Activated CD4-positive, alpha-beta T cell treated with anti-CD3 and anti-CD28 coated beads for 24 hours (primary cell): ENCODE measurements at regions not wholly inside any gene's neighbourhood (a gene's known extent, or its start where the extent isn't known, plus 50 kb on each side); places are given as distances from the start of the nearest gene placed in this dataset.

Source experiments
- DNase-seq, 2 donors: peaks; one replicate each; pipeline ENCODE4 v3.0.0-alpha.2; 2020; ENCODE audit warnings: low read depth in 2 of 2

GRCh38 chr17:73783945-73784603 is 139.8 kb upstream of the SDK2 start:
- no peak for DNase-seq

GRCh38 chr17:73785496-73785895 is 141.3 kb upstream of the SDK2 start:
- DNase-seq, result no peak

GRCh38 chr17:73785958-73786743 is 141.9 kb upstream of the SDK2 start:
- no peak for DNase-seq

GRCh38 chr17:73787076-73788059 is 143.1 kb upstream of the SDK2 start:
- no peak for DNase-seq

- DNase-seq, result no peak
Measured at GRCh38 chr17:73788111-73788510, 143.9 kb upstream of the SDK2 start.

- no peak for DNase-seq
Measured at GRCh38 chr17:73791121-73791520, 146.9 kb upstream of the SDK2 start.

- DNase-seq, result no peak
Measured at GRCh38 chr17:73791631-73792030, 147.4 kb upstream of the SDK2 start.

GRCh38 chr17:73792994-73793393 is 148.7 kb upstream of the SDK2 start:
- no peak for DNase-seq

GRCh38 chr17:73794336-73794735 is 150.1 kb upstream of the SDK2 start:
- DNase-seq, result no peak

GRCh38 chr17:73795730-73796129 is 151.5 kb upstream of the SDK2 start:
- no peak for DNase-seq

- DNase-seq, result no peak
Measured at GRCh38 chr17:73797594-73798110, 153.4 kb upstream of the SDK2 start.

- no peak for DNase-seq
Measured at GRCh38 chr17:73798111-73798748, 154.0 kb upstream of the SDK2 start.

GRCh38 chr17:73799096-73799495 is 154.9 kb upstream of the SDK2 start:
- DNase-seq, result no peak

- DNase-seq, result no peak
Measured at GRCh38 chr17:73799781-73800627, 155.8 kb upstream of the SDK2 start.

GRCh38 chr17:73800893-73801292 is 156.6 kb upstream of the SDK2 start:
- DNase-seq, result no peak

GRCh38 chr17:73801455-73802100 is 157.3 kb upstream of the SDK2 start:
- DNase-seq, result no peak

- DNase-seq, result no peak
Measured at GRCh38 chr17:73802314-73802713, 158.1 kb upstream of the SDK2 start.

GRCh38 chr17:73802871-73803270 is 158.6 kb upstream of the SDK2 start:
- DNase-seq, result no peak

GRCh38 chr17:73803964-73804435 is 159.8 kb upstream of the SDK2 start:
- DNase-seq, result no peak

GRCh38 chr17:73806768-73807167 is 162.5 kb upstream of the SDK2 start:
- DNase-seq, result no peak
